ENCODE measurements at regions not wholly inside any gene's neighbourhood (a gene's known extent, or its start where the extent isn't known, plus 50 kb on each side); places are given as distances from the start of the nearest gene placed in this dataset.

DNA sequence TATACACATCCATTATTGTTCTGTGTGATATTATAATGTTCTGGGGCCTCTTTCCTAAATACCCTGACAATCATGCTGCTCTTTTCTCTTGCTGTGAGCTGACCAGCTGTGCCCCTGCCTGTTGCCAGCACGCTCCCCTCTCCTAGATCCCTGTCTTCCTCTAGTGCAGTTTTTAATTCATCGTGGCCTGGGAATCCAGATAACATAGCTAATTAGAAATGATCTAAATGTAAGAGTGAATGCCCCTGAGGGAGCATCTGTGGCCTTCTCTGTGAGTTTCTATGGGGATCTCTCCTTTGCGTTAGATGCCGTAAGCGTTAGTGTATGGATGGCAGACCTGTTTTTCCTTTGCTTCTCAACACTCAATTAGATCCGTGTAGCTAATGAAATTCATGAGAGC is 434.3 kb downstream of the SPRY1 start:
- Histone ChIP-seq H3K27ac (peak overlapping the region in 1 of 4 donors; percentile 84), H3K9me3 (no peaks in the 10 kb centered on the region), H3K27me3 (no peaks in the 10 kb centered on the region), H3K36me3 (no peaks in the 10 kb centered on the region), H3K4me3 (no peak overlapping the region), H3K4me1 (peaks cover 0 to 21% (median 10%) of the 10 kb centered on the region in 4 donors)
- no peak for TF ChIP-seq POLR2A (IDR thresholded peaks at IDR 0.05)
- TF ChIP-seq, protein P1, sequence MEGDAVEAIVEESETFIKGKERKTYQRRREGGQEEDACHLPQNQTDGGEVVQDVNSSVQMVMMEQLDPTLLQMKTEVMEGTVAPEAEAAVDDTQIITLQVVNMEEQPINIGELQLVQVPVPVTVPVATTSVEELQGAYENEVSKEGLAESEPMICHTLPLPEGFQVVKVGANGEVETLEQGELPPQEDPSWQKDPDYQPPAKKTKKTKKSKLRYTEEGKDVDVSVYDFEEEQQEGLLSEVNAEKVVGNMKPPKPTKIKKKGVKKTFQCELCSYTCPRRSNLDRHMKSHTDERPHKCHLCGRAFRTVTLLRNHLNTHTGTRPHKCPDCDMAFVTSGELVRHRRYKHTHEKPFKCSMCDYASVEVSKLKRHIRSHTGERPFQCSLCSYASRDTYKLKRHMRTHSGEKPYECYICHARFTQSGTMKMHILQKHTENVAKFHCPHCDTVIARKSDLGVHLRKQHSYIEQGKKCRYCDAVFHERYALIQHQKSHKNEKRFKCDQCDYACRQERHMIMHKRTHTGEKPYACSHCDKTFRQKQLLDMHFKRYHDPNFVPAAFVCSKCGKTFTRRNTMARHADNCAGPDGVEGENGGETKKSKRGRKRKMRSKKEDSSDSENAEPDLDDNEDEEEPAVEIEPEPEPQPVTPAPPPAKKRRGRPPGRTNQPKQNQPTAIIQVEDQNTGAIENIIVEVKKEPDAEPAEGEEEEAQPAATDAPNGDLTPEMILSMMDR (IDR thresholded peaks at IDR 0.05), result no peak
- TF ChIP-seq EP300 (IDR thresholded peaks at IDR 0.05), result no peak
- no peak for DNase-seq (ENCODE audit: low spot score in 2 of 2)
- 75 to 77% methylated on average over 6 of the region's 6 CpGs for WGBS, 2 donors

DNA sequence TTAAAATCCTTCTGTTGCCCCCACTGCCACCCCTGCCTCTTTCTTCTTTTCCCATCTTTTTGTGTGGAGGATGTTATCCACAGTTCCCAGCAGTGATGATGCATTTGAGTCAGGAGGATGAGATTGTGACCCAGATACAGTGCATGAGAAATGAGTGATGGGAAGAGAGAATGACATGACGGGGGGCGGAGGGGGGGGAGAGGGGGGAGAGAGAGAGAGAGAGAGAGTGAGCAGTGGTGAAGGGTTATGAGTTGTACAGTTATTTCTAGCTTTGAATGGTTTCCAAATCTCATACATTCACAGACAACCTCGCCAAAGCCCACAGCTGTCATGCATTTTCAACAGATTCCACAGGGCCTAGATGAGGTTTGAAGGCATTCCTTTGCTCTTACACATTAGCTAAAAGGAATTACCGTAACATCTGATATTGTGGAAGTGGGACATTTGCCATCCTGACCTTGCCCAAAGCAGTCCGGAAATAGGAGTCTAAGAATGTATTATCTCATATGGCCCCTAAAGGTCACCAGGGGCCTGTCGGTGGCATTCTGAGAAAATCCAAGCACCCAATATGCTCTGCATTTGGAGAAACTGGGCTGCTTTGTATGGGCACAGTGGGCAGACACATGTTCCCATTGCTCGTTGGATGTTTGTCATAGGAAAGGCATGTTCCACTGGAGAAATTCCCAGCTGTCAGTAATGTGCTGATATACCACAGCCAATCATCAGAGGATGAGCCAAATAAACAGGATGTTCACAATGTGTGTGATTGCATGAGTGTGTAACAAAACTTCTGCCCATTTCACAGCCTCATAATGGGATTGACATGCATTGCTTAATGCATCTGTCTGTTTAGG is 435.8 kb downstream of the SPRY1 start:
- Histone ChIP-seq H3K4me3 (no peak overlapping the region), H3K9me3 (no peaks in the 10 kb centered on the region), H3K27ac (peak overlapping the region; percentile 23 to 84 (median 60)), H3K4me1 (peaks cover 0 to 21% (median 10%) of the 10 kb centered on the region in 4 donors), H3K27me3 (no peaks in the 10 kb centered on the region), H3K36me3 (no peaks in the 10 kb centered on the region)
- WGBS, 2 donors, result 18 to 25% methylated on average over 7 of the region's 7 CpGs
- peak; percentile 18 to 63 for DNase-seq (ENCODE audit: low spot score in 2 of 2)
- TF ChIP-seq EP300 (IDR thresholded peaks at IDR 0.05), result peak in 1 of 2 donors; percentile 81
- no peak for TF ChIP-seq POLR2A (IDR thresholded peaks at IDR 0.05)

DNA sequence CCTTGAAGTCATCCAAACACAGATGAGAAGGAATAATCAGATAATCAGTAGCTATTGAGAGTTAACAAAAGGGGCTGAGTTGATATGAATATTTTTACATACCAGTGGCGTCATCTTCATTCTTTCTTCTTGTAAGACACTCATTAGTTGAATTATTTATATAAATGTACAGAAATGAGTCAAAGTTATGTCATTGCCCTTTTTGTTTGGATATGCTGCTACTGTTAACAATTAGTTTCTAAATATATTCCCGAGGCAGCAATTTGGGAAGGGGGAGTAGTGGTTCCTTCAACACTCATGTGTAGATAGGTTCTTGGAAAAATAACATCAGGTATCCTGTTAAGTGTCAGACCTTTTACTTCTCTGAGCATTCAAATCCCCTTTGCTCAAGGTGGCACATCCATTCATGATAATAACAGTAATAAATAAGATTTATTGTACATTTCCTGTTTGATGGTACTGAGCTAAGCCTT is 436.6 kb downstream of the SPRY1 start:
- WGBS, 2 donors, result 42 to 44% methylated on average over 2 of the region's 2 CpGs
- H3K27me3 ChIP-seq, result no peaks in the 10 kb centered on the region
- H3K27ac ChIP-seq, result peak overlapping the region in 3 of 4 donors; percentile 42 to 84 (median 79)
- TF ChIP-seq POLR2A (IDR thresholded peaks at IDR 0.05) (no peak), EP300 (IDR thresholded peaks at IDR 0.05) (no peak)
- TF ChIP-seq, protein P1 (IDR thresholded peaks at IDR 0.05), result no peak
- peaks cover 0 to 21% (median 10%) of the 10 kb centered on the region in 4 donors for H3K4me1 ChIP-seq
- H3K36me3 ChIP-seq, result no peaks in the 10 kb centered on the region
- H3K9me3 ChIP-seq, result no peaks in the 10 kb centered on the region
- H3K4me3 ChIP-seq, result no peak overlapping the region
- no peak for DNase-seq (ENCODE audit: low spot score in 2 of 2)

- Histone ChIP-seq H3K4me1 (peaks cover 0 to 21% (median 10%) of the 10 kb centered on the region in 4 donors), H3K9me3 (no peaks in the 10 kb centered on the region), H3K4me3 (no peak overlapping the region), H3K27me3 (no peaks in the 10 kb centered on the region), H3K27ac (peak overlapping the region in 1 of 4 donors; percentile 28), H3K36me3 (no peaks in the 10 kb centered on the region)
- TF ChIP-seq POLR2A (IDR thresholded peaks at IDR 0.05), result no peak
- TF ChIP-seq EP300 (IDR thresholded peaks at IDR 0.05), result no peak
- TF ChIP-seq, protein P1 (IDR thresholded peaks at IDR 0.05), result no peak
- 77 to 79% methylated on average over 4 of the region's 4 CpGs for WGBS, 2 donors
- DNase-seq (ENCODE audit: low spot score in 2 of 2), result no peak
These were observed 439.4 kb downstream of the SPRY1 start for GRCh38 chr4:123835831-123836590.

- 74 to 76% methylated on average over 4 of the region's 4 CpGs for WGBS, 2 donors
- DNase-seq (ENCODE audit: low spot score in 2 of 2), result no peak
- TF ChIP-seq, protein P1 (IDR thresholded peaks at IDR 0.05), result no peak
- TF ChIP-seq EP300 (IDR thresholded peaks at IDR 0.05), result no peak
- TF ChIP-seq POLR2A (IDR thresholded peaks at IDR 0.05), result no peak
- Histone ChIP-seq H3K27ac (no peak overlapping the region), H3K4me3 (no peak overlapping the region), H3K9me3 (no peaks in the 10 kb centered on the region), H3K4me1 (peaks cover 0 to 15% (median 6%) of the 10 kb centered on the region in 4 donors), H3K27me3 (no peaks in the 10 kb centered on the region), H3K36me3 (no peaks in the 10 kb centered on the region)
These were observed 440.4 kb downstream of the SPRY1 start for GRCh38 chr4:123836851-123837595.
